ENCODE measurements at regions not wholly inside any gene's neighbourhood (a gene's known extent, or its start where the extent isn't known, plus 50 kb on each side); places are given as distances from the start of the nearest gene placed in this dataset.
A peak's percentile ranks its signal among the peaks of the same experiment; 100 is the strongest.

- Histone ChIP-seq H4K20me1 (replicated peaks in 1 of 2; ENCODE audit: control insufficient read depth in 1 of 2, insufficient read depth in 2 of 2, low read length in 2 of 2) (no peaks in the 10 kb centered on the region), H2AK5ac (ENCODE audit: low read depth, low read length) (no peak overlapping the region), H3K9me3 (ENCODE audit: insufficient read depth in 2 of 2, low read depth in 1 of 2, low read length in 1 of 2) (no peaks in the 10 kb centered on the region), H4K8ac (ENCODE audit: extremely low read depth, insufficient read depth, low read length) (no peak overlapping the region), H3K56ac (replicated peaks; ENCODE audit: insufficient read length, low read depth, low read length) (no peak overlapping the region), H2BK12ac (ENCODE audit: low read depth, low read length) (no peak overlapping the region), H3K18ac (ENCODE audit: extremely low read depth, low read length) (no peak overlapping the region), H3K27me3 (replicated peaks in 1 of 4; ENCODE audit: control insufficient read depth in 3 of 4, extremely low read depth in 1 of 4, insufficient read depth in 3 of 4, low read length in 3 of 4) (no peaks in the 10 kb centered on the region), H3K14ac (ENCODE audit: insufficient read length) (no peak overlapping the region), H3K9ac (replicated peaks in 1 of 4; ENCODE audit: extremely low read depth in 1 of 4, low read depth in 3 of 4, low read length in 3 of 4) (no peak overlapping the region), H2AFZ (ENCODE audit: low read length) (no peak overlapping the region), H3K79me2 (ENCODE audit: control insufficient read depth in 1 of 2, insufficient read depth in 2 of 2, low read length in 2 of 2) (no peaks in the 10 kb centered on the region), H2BK20ac (ENCODE audit: low read length) (no peak overlapping the region), H4K91ac (replicated peaks; ENCODE audit: insufficient read length, low read length) (no peak overlapping the region), H3K79me1 (ENCODE audit: low read depth, low read length) (no peaks in the 10 kb centered on the region), H3K27ac (ENCODE audit: low read depth, low read length) (no peak overlapping the region), H2BK15ac (ENCODE audit: low read length) (no peak overlapping the region), H3K4me1 (replicated peaks in 1 of 4; ENCODE audit: control insufficient read depth in 3 of 4, insufficient read depth in 4 of 4, low read length in 3 of 4) (no peaks in the 10 kb centered on the region; a peak in 1 of 7 replicates), H3K23me2 (ENCODE audit: low read depth, low read length) (no peaks in the 10 kb centered on the region), H3K36me3 (ENCODE audit: control insufficient read depth in 2 of 4, insufficient read depth in 4 of 4, low read length in 3 of 4) (no peaks in the 10 kb centered on the region), H3K4me3 (ENCODE audit: extremely low read depth in 1 of 4, insufficient read depth in 2 of 4, low read depth in 3 of 4, low read length in 4 of 4) (no peak overlapping the region), H2BK5ac (ENCODE audit: low read depth, low read length) (no peak overlapping the region), H3K4me2 (ENCODE audit: insufficient read depth in 1 of 2, low read depth in 2 of 2, low read length in 2 of 2) (no peak overlapping the region), H2BK120ac (replicated peaks; ENCODE audit: low read depth, low read length) (no peak overlapping the region), H3K4ac (replicated peaks; ENCODE audit: insufficient read length, low read depth, low read length) (no peak overlapping the region), H3K23ac (ENCODE audit: insufficient read length) (no peak overlapping the region), H4K5ac (ENCODE audit: insufficient read length, low read depth, low read length) (no peak overlapping the region)
- POLR2A ChIA-PET (ENCODE audit: partially characterized antibody), result no interaction called here
- CTCF ChIA-PET (ENCODE audit: partially characterized antibody), result interaction anchor here (0.7 to 4.5 kb wide), 23 partner anchors 10 to 150 kb away, joined by 3 to 72 read pairs (median 5); no protein-coding TSS in a partner anchor
- no peak for DNase-seq (ENCODE audit: low read depth in 1 of 2, low spot score in 2 of 2)
- WGBS, 2 experiments (ENCODE audit: extremely low coverage in 1 of 2, insufficient coverage in 1 of 2, insufficient read length in 1 of 2, insufficient replicate concordance in 2 of 2, low coverage in 1 of 2, low lambda C conversion rate in 2 of 2, missing lambda C conversion rate in 1 of 2), result 69% methylated on average over 2 of the region's 2 CpGs; no CpG with 5 or more reads in 1 of the 2 experiments
- FAIRE-seq, result no peak
- 0 out of 4 replicates have a peak, but pooled peaks of 1 of the 2 experiments have one; percentile 9 for TF ChIP-seq RAD21 (IDR thresholded peaks at IDR 0.05 in 1 of 2, conservative IDR thresholded peaks at IDR 0.05 in 1 of 2; ENCODE audit: low read depth in 2 of 2, low read length in 2 of 2)
- peak in 2 of 3 experiments; percentile 10 to 29; a peak in 2 of 4 replicates for TF ChIP-seq CTCF (IDR thresholded peaks at IDR 0.05; ENCODE audit: control extremely low read depth in 1 of 3, insufficient read depth in 1 of 3, low read depth in 1 of 3, low read length in 3 of 3)
- TF ChIP-seq CBX5 (IDR thresholded peaks at IDR 0.05; ENCODE audit: low read depth, low read length), result no peak
- no peak for TF ChIP-seq TAF1 (IDR thresholded peaks at IDR 0.05; ENCODE audit: low read depth, low read length)
Observed at GRCh38 chr6:79763301-79763700, 132.2 kb downstream of the SH3BGRL2 start.

Measured in H1 (cell line).